CD4-positive, alpha-beta T cell treated with Interleukin-1 beta for 1 hour (primary cell): ENCODE measurements at regions not wholly inside any gene's neighbourhood (a gene's known extent, or its start where the extent isn't known, plus 50 kb on each side); places are given as distances from the start of the nearest gene placed in this dataset.

ENCODE experiments used
- DNase-seq, 2 donors: peaks; one replicate each; pipeline ENCODE4 v3.0.0-alpha.2; 2020 to 2022

GRCh38 chr4:43244688-43245382, 352.3 kb downstream of the GRXCR1 start:
- no peak for DNase-seq

DNA sequence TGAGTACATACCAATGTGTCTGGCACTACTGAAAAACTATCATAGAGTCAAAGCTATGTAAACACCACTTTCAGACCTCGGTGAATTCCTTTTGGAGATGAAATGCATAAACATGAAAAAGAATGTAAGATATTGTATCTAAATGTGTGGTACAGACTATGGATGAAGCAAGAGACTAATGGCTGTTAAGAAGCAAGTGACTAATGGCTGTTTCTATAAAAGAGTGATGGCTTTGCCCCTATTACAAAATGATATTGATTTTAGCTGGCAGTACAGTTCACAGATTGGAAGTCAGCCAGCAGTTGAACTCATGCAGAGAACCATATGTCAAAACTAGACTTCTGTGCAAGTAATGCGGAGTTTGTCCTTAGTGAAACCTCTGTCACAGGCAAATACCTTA, 359.3 kb downstream of the GRXCR1 start:
- no peak for DNase-seq

- no peak for DNase-seq
These were observed 361.0 kb downstream of the GRXCR1 start for GRCh38 chr4:43253541-43253940.

DNA sequence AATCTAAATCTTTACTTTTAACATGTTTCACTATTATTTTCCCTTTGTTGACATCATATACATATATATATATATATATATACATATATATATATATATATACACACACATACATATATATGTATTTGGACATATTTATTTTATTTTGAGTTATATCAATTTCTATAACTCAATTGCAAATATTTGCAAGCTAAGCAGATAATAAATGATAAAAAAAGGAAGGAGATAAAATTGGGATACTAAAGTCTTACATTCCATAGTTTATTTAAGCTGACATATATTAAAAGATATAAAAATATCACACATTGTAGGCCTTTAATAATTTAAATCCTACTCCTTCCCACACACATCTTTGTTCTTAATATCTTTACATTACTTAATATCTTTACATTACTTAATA, 372.2 kb downstream of the GRXCR1 start:
- DNase-seq = no peak

GRCh38 chr4:43271946-43272345, 379.4 kb downstream of the GRXCR1 start:
- DNase-seq = no peak

DNA sequence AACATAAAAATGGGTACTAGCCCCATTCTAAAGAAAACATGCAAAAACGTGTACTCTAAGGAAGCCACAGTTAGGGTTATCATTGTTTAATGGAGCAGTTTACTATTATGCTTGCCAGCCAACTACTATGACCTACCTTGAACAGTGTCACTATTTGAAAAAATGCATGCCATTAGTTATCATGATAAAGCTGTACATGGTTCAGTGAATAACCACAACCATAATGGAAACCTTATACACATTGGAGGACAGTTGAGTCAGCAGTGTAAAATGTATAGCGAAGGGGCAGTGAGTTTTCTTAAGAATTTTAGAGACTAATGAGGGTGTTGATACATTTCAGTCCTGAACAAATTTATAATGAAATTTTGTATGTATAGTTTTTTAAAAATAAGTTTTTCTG, 381.9 kb downstream of the GRXCR1 start:
- DNase-seq = no peak

GRCh38 chr4:43275779-43276178, 383.3 kb downstream of the GRXCR1 start:
- no peak for DNase-seq

DNA sequence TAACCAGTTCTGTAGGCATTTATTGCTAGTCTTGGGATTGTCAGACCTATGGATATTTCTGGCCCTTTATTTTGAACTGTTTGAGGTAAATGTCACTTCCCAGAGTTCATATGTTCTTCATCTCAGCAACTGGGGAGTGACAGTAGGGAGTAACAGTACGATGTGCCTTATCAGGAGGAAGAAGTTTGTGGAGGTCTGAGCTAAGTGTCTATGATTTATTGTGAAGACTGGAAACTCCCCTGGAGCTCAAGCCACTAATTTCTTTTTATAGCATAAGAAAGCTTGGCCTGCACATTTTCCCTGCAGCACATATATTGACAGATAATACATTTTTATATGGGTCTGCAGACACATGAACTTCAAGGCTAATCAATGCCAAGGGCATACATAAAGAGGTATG, 383.8 kb downstream of the GRXCR1 start:
- DNase-seq = no peak

DNA sequence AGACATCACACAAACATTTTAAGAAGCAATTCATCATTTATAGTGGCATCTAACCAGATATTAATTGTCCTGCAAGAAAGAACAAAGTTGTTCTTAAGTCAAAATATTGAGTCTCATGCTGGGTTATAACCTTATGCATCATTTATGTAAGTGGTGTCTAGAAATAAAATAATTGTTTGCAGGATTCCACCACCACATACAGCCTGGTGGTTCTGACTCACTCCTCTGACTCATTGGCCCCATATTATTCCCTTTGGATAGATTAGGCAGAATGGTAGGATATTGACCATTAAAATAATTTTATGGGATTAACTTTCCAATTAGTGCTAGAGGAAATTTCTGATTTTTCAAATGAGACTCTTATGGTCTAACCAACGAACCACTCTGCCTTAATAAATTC, 384.5 kb downstream of the GRXCR1 start:
- no peak for DNase-seq

GRCh38 chr4:43282534-43282933, 390.0 kb downstream of the GRXCR1 start:
- no peak for DNase-seq

- no peak for DNase-seq
These were observed 393.6 kb downstream of the GRXCR1 start for GRCh38 chr4:43286137-43286536.

GRCh38 chr4:43296946-43297528, 404.5 kb downstream of the GRXCR1 start:
- DNase-seq = no peak

- DNase-seq = no peak
These were observed 424.3 kb downstream of the GRXCR1 start for GRCh38 chr4:43316813-43317212.

GRCh38 chr4:43325220-43325967, 432.9 kb downstream of the GRXCR1 start:
- DNase-seq = no peak

- no peak for DNase-seq
These were observed 437.8 kb downstream of the GRXCR1 start for GRCh38 chr4:43330288-43330687.

DNA sequence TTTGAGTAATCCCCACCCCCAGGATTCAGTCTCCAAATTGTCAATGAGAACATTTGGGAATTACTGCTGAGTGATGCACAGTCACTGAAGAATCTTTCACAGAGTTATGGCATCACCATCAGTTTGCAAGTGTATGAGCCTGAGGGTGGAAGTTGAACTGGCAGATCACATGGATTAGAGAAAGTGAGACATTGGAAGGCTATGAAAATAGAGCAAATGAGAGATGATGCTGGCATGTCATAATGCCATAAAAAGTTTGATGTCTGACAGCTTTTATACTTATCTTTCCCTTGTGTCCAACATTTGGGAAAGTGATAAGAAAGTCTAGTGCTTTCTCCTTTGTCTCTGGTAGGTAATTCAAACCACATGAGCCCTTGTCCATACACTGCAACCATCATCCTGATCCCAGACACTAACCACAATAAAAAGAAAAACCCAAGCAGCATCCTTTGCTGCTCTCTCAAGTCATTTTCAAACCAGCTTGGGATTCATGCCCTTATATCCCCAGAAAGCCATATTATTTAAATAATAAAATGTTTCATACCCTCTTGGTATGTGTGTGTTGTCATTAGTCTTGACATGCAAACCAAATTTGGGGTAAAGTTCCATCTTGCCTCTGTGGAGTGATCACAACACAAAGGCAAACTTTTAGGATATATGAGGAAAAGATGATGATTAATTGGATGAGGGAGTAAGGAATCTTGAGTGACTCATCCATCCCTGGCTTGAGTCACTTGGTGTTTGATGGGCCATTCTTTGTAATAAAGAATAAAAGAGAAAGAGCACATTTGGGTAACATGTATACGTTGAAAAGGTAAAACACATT, 438.9 kb downstream of the GRXCR1 start:
- DNase-seq = no peak

DNA sequence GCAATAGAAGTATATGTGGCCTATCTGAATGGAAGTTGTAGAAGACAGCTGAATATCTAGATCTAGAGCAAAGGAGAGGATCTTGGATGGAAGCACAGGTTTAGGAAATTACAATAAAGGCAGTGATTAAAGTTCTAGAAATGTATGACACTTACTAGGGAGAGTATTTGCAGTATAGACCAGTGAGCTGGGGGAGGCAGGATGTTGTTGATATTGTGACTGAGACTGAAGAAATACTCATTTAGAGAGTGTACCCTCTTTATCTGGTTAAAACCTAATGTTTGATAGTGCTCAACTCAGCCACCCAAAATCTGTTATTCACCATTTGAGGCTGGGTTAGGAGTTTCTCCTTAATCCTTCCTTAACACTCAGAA, 439.5 kb downstream of the GRXCR1 start:
- no peak for DNase-seq

GRCh38 chr4:43337707-43338106, 445.2 kb downstream of the GRXCR1 start:
- no peak for DNase-seq

GRCh38 chr4:43339435-43339834, 446.9 kb downstream of the GRXCR1 start:
- DNase-seq = no peak

DNA sequence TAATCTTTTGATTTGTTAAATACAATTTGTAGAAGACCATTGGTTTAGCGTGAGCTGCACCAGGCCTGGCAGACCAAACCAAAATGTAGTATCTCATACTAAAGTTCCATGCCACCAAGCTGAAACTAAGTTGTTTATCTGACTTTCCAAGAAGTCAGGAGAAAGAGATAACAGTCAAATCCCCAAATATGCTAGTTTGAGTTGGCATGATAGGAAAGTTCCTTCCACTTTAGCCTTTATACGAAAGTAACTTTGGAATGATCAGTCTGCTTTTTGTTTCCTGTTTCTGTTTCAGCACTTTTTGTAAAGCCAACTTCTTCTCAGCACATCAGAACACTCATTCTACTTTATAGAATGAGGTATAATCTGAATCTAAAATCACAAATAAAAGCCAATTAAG, 449.2 kb downstream of the GRXCR1 start:
- no peak for DNase-seq

DNA sequence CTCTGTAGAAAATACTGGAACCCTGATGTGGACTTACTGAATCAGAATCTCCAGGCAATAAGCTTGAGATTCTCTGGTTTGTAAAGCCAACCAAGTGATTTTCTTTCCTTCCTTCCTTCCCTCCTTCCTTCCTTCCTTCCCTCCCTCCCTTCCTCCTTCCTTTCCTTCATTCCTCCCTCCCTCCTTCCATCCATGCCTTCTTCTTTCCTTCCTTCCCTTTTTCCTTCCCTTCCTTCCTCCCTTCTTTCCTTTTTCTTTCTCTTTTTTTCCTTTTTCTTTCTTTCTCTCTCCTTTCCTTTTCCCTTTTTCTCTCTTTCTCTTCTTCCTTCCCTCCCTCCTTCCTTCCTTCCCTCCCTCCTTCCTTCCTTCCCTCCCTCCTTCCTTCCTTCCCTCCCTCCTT, 450.8 kb downstream of the GRXCR1 start:
- no peak for DNase-seq

GRCh38 chr4:43345323-43345925, 452.9 kb downstream of the GRXCR1 start:
- no peak for DNase-seq

GRCh38 chr4:43348591-43348990, 456.1 kb downstream of the GRXCR1 start:
- DNase-seq = no peak
